ENCODE measurements at regions not wholly inside any gene's neighbourhood (a gene's known extent, or its start where the extent isn't known, plus 50 kb on each side); places are given as distances from the start of the nearest gene placed in this dataset.

DNA sequence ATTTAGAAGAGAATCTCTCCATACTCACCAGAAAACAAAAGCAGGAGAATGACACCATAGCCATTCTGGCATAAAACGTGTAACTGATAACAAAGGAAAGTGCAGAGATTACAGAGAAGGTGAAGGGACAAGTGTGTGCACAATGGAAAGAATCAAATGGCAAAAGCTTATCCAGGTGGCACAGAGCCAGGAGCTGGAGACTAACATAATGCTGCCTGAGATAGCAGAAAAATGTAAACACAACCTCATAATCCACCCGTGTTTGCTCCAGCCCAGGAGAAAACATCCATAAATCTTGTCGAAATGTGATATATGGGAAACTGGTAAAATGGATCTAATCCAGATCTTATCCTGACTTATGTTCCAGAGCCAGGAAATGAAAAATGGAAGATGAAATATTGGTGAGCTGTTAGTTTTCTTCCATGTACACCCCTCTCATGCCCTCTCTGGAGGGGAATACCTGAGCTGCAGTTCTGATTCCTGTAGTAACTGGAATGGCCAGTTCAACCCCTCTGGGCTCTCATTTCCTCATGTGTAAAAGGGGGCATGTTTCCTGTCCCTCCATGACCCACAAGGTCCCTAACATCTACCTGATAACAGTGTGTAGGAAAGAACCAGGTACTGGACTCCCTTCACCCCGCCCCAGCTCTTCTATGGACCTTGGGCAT lies 212.3 kb upstream of the DAPK1 start:
- Histone ChIP-seq H3K23me2 (ENCODE audit: insufficient read length, low read depth, low read length, poor library complexity, severe bottlenecking) (no peaks in the 10 kb centered on the region), H2AK5ac (ENCODE audit: insufficient read length, low read length) (no peak overlapping the region), H3K4me1 (ENCODE audit: insufficient read depth, low read length) (no peaks in the 10 kb centered on the region), H3K4ac (ENCODE audit: low read depth, low read length) (no peak overlapping the region), H2BK20ac (ENCODE audit: low read depth, low read length, poor library complexity, severe bottlenecking) (no peak overlapping the region), H3K18ac (ENCODE audit: insufficient read length, low read depth, low read length) (no peak overlapping the region), H3K9ac (ENCODE audit: extremely low read depth, insufficient read length, low read length) (no peak overlapping the region), H4K91ac (ENCODE audit: insufficient read length, low read depth, low read length) (no peak overlapping the region), H3K23ac (ENCODE audit: insufficient read length, low read depth, low read length) (no peak overlapping the region), H3K14ac (ENCODE audit: insufficient read depth, low read length) (no peak overlapping the region), H3K56ac (ENCODE audit: insufficient read length, low read depth, low read length) (no peak overlapping the region), H3K79me2 (ENCODE audit: insufficient read depth, low read length) (no peaks in the 10 kb centered on the region), H3K27me3 (ENCODE audit: insufficient read depth, low read length) (no peaks in the 10 kb centered on the region), H3K27ac (ENCODE audit: insufficient read length, low read depth, low read length) (no peak overlapping the region), H3K79me1 (ENCODE audit: insufficient read depth, low read depth, low read length, poor library complexity, severe bottlenecking) (no peaks in the 10 kb centered on the region), H2BK12ac (ENCODE audit: insufficient read length, low read depth, low read length) (no peak overlapping the region), H2BK5ac (ENCODE audit: insufficient read length, low read length) (no peak overlapping the region), H3T11ph (ENCODE audit: low read length) (no peak overlapping the region), H4K8ac (replicated peaks; ENCODE audit: insufficient read length, low read depth, low read length) (no peak overlapping the region), H4K20me1 (ENCODE audit: control insufficient read depth, insufficient read depth, insufficient read length) (no peaks in the 10 kb centered on the region), H2BK15ac (ENCODE audit: low read depth, low read length) (no peak overlapping the region), H2AFZ (ENCODE audit: low read length) (no peak overlapping the region), H3K4me2 (ENCODE audit: insufficient read depth, insufficient read length, low read length) (no peak overlapping the region), H2BK120ac (ENCODE audit: low read depth, low read length, poor library complexity, severe bottlenecking) (no peak overlapping the region), H3K9me3 (ENCODE audit: control insufficient read depth, low read depth, low read length) (no peaks in the 10 kb centered on the region), H4K5ac (ENCODE audit: insufficient read length, low read depth, low read length) (no peak overlapping the region)
- no peak for TF ChIP-seq CTCF (conservative IDR thresholded peaks at IDR 0.05)
- no CpG with 5 or more reads among the region's 4 CpGs for WGBS (ENCODE audit: extremely low coverage, insufficient read length, low lambda C conversion rate)
- Mint-ChIP-seq H3K36me3 (ENCODE audit: insufficient read depth in 1 of 3, low read depth in 3 of 3) (no peaks in the 10 kb centered on the region), H3K27ac (no peak overlapping the region), H3K4me3 (no peak overlapping the region), H3K4me1 (no peaks in the 10 kb centered on the region; a peak in 1 of 4 replicates), H3K9me3 (no peaks in the 10 kb centered on the region), H3K27me3 (ENCODE audit: low read depth) (no peaks in the 10 kb centered on the region; the same call in 1 of the 2 replicates)
- DNase-seq = no peak
